HL-60 (cell line): ENCODE measurements at regions not wholly inside any gene's neighbourhood (a gene's known extent, or its start where the extent isn't known, plus 50 kb on each side); places are given as distances from the start of the nearest gene placed in this dataset.

Source experiments
- DNase-seq, 2 experiments: peaks; one replicate each; pipeline ENCODE4 v3.0.0-alpha.2; 2010 to 2020; ENCODE audit warnings: low read depth in 1 of 2, low spot score in 1 of 2
- H3K27ac ChIP-seq: fragments of 250-450 bp; sonication (Bioruptor Pico); replicated peaks from 2 replicates; pipeline ENCODE4 v1.5.1; 2020; ENCODE audit warnings: mild to moderate bottlenecking, moderate library complexity
- H3K27me3 ChIP-seq: fragments of 250-450 bp; sonication (Bioruptor Pico); 2 replicates; pipeline ENCODE4 v1.5.1; 2021; ENCODE audit warnings: mild to moderate bottlenecking, moderate library complexity; ENCODE audit not compliant: insufficient read depth, poor library complexity, severe bottlenecking
- H3K4me3 ChIP-seq: replicated peaks from 2 replicates; pipeline ENCODE4 v1.5.1; 2011; ENCODE audit warnings: mild to moderate bottlenecking, control low read depth, low read length; ENCODE audit not compliant: insufficient read depth
- GABPA ChIP-seq: IDR thresholded peaks from 2 replicates; pipeline ENCODE4 v1.6.1; 2012; ENCODE audit warnings: low read depth
- POLR2AphosphoS5 ChIP-seq: IDR thresholded peaks from 2 replicates; pipeline ENCODE4 v1.6.1; 2012; ENCODE audit warnings: low read depth
- REST ChIP-seq: IDR thresholded peaks from 2 replicates; pipeline ENCODE4 v1.6.1; 2012; ENCODE audit warnings: low read depth; ENCODE audit not compliant: insufficient replicate concordance
- SPI1 ChIP-seq: IDR thresholded peaks from 2 replicates; pipeline ENCODE4 v1.6.1; 2012; ENCODE audit warnings: low read depth, mild to moderate bottlenecking, borderline replicate concordance
- TF ChIP-seq, protein P1 (sequence below): IDR thresholded peaks from one replicate; pipeline ENCODE4 v1.5.1; 2011; ENCODE audit warnings: low read length, control low read depth, inconsistent platforms; ENCODE audit not compliant: insufficient read depth

DNA sequence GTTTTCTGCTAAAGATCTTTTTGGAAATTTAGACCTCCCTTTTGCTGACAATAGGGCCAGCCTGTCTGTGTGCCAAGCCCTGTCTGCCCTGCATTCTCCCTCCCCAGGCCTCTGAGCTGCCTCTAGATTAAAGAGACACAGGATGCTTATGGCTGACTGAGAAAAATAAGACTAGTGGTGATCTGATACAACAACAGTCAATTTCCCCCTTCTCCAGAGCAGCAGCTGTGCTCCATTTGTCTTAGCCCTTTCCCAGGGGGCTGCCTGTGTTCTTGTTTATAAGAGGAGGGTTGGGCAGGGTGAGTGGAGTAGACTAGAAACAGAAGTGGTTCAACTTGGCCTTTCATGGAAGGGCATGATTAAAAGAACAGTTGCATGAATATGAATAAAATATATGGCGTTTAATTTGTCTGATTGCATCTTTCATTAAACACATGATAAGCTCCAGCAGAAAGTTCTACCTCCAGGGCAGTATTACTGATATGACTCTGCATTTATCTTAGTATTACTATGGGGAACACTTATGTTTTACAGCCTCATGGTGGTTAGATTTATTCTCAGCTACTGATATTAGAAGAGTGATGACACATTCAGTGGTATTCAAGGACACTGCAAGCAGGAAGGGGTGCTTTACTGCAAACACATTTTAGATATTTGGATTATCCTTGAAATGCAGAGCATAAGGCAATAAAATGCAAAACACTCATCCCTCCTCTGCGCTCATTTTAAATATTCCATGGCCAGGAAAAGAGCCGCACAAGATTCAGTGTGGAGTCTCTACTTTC is 150.2 kb upstream of the CLEC14A start:
- Histone ChIP-seq H3K4me3 (no peak overlapping the region), H3K27me3 (no peaks in the 10 kb centered on the region), H3K27ac (no peak overlapping the region)
- TF ChIP-seq POLR2AphosphoS5 (no peak), REST (no peak), SPI1 (no peak), GABPA (no peak)
- TF ChIP-seq, protein P1, sequence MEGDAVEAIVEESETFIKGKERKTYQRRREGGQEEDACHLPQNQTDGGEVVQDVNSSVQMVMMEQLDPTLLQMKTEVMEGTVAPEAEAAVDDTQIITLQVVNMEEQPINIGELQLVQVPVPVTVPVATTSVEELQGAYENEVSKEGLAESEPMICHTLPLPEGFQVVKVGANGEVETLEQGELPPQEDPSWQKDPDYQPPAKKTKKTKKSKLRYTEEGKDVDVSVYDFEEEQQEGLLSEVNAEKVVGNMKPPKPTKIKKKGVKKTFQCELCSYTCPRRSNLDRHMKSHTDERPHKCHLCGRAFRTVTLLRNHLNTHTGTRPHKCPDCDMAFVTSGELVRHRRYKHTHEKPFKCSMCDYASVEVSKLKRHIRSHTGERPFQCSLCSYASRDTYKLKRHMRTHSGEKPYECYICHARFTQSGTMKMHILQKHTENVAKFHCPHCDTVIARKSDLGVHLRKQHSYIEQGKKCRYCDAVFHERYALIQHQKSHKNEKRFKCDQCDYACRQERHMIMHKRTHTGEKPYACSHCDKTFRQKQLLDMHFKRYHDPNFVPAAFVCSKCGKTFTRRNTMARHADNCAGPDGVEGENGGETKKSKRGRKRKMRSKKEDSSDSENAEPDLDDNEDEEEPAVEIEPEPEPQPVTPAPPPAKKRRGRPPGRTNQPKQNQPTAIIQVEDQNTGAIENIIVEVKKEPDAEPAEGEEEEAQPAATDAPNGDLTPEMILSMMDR: no peak
- DNase-seq: no peak

- no peak for DNase-seq
- H3K4me3 ChIP-seq: no peak overlapping the region
- TF ChIP-seq POLR2AphosphoS5 (no peak), SPI1 (no peak), REST (no peak), GABPA (no peak)
- TF ChIP-seq, protein P1: no peak
- no peaks in the 10 kb centered on the region for H3K27me3 ChIP-seq
- no peak overlapping the region for H3K27ac ChIP-seq
These were observed 148.7 kb upstream of the CLEC14A start for GRCh38 chr14:38404616-38405015.

- H3K27me3 ChIP-seq: no peaks in the 10 kb centered on the region
- no peak for DNase-seq
- TF ChIP-seq GABPA: no peak
- no peak for TF ChIP-seq SPI1
- no peak for TF ChIP-seq REST
- no peak for TF ChIP-seq POLR2AphosphoS5
- TF ChIP-seq, protein P1: no peak
These were observed 148.2 kb upstream of the CLEC14A start for GRCh38 chr14:38404100-38404541.

More at GRCh38 chr14:38404100-38404541, 148.2 kb upstream of the CLEC14A start:
- Histone ChIP-seq H3K4me3 (no peak overlapping the region), H3K27ac (no peak overlapping the region)
